ENCODE measurements at regions not wholly inside any gene's neighbourhood (a gene's known extent, or its start where the extent isn't known, plus 50 kb on each side); places are given as distances from the start of the nearest gene placed in this dataset.

DNA sequence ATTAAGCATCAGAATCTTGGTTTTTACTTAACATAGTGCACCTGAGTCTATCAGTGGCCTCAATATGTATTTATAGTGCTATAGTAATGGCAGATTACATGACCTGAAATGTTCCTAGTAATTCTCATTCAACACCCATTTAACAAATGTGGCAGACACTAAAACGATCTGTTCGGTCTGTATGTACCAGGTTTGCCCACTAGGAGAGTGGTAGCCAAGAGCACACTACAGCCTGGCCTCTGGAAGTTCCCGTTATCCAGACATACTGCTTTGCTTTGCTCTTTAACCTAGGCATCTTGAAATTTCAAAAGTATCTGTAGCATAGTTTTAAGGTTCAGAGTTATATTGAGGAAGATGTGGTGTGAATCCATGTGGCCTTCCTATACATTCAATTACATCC lies 395.7 kb upstream of the NRG3 start:
- TF ChIP-seq, protein P1, sequence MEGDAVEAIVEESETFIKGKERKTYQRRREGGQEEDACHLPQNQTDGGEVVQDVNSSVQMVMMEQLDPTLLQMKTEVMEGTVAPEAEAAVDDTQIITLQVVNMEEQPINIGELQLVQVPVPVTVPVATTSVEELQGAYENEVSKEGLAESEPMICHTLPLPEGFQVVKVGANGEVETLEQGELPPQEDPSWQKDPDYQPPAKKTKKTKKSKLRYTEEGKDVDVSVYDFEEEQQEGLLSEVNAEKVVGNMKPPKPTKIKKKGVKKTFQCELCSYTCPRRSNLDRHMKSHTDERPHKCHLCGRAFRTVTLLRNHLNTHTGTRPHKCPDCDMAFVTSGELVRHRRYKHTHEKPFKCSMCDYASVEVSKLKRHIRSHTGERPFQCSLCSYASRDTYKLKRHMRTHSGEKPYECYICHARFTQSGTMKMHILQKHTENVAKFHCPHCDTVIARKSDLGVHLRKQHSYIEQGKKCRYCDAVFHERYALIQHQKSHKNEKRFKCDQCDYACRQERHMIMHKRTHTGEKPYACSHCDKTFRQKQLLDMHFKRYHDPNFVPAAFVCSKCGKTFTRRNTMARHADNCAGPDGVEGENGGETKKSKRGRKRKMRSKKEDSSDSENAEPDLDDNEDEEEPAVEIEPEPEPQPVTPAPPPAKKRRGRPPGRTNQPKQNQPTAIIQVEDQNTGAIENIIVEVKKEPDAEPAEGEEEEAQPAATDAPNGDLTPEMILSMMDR (IDR thresholded peaks at IDR 0.05), result no peak
- TF ChIP-seq POLR2A (IDR thresholded peaks at IDR 0.05), result no peak
